Common myeloid progenitor, CD34-positive (primary cell): ENCODE measurements at regions not wholly inside any gene's neighbourhood (a gene's known extent, or its start where the extent isn't known, plus 50 kb on each side); places are given as distances from the start of the nearest gene placed in this dataset.

Experiments
- CTCF ChIA-PET: fragments of 350-600 bp; sonication (Branson Sonifier 250); formaldehyde crosslinking; loops from one replicate; lab custom pipeline; 2021; ENCODE audit warnings: antibody characterized with exemption; lab: Charles Lee
- POLR2A ChIA-PET: fragments of 350-600 bp; sonication (Branson Sonifier 250); formaldehyde crosslinking; loops from one replicate; lab custom pipeline; 2021; ENCODE audit warnings: antibody characterized with exemption; lab: Charles Lee
- DNase-seq, 3 donors: peaks; one replicate each; pipeline versions ENCODE4 v3.0.0 to v3.0.0-alpha.2; 2013
- H3K27ac ChIP-seq, 2 experiments: 1 replicate in 1 of 2; 2 replicates in 1 of 2; pipeline ENCODE4 v1.7.0; 2013; ENCODE audit warnings: inconsistent platforms in 2 of 2, low read length in 2 of 2, mild to moderate bottlenecking in 2 of 2, low read depth in 1 of 2, moderate library complexity in 1 of 2; ENCODE audit not compliant: severe bottlenecking in 2 of 2, insufficient read depth in 1 of 2, poor library complexity in 1 of 2
- H3K27me3 ChIP-seq, 5 experiments: replicated peaks in 2 of 5; 1 replicate in 3 of 5; 2 replicates in 2 of 5; pipeline versions ENCODE4 v1.6.1 to v1.7.0; 2013; ENCODE audit warnings: low read length in 4 of 5, mild to moderate bottlenecking in 2 of 5, moderate library complexity in 2 of 5, inconsistent platforms in 1 of 5; ENCODE audit not compliant: insufficient read depth in 5 of 5, control insufficient read depth in 4 of 5
- H3K36me3 ChIP-seq, 4 experiments: 1 replicate in 2 of 4; 2 replicates in 2 of 4; pipeline versions ENCODE4 v1.6.1 to v1.7.0; 2013; ENCODE audit warnings: low read length in 3 of 4, control low read depth in 1 of 4, mild to moderate bottlenecking in 1 of 4; ENCODE audit not compliant: control insufficient read depth in 4 of 4, insufficient read depth in 4 of 4
- H3K4me1 ChIP-seq, 4 experiments: 1 replicate in 3 of 4; 2 replicates in 1 of 4; pipeline versions ENCODE4 v1.6.1 to v1.7.1; 2013; ENCODE audit warnings: low read length in 3 of 4, mild to moderate bottlenecking in 3 of 4, control low read depth in 1 of 4, inconsistent platforms in 1 of 4, moderate library complexity in 1 of 4; ENCODE audit not compliant: control insufficient read depth in 4 of 4, insufficient read depth in 4 of 4; ENCODE audit errors: control extremely low read depth in 1 of 4
- H3K4me3 ChIP-seq, 7 experiments: 1 replicate in 4 of 7; 2 replicates in 3 of 7; pipeline versions ENCODE4 v1.5.1 to v1.7.0; 2013; ENCODE audit warnings: mild to moderate bottlenecking in 7 of 7, low read length in 6 of 7, moderate library complexity in 6 of 7, inconsistent platforms in 2 of 7, low read depth in 2 of 7, control low read depth in 1 of 7; ENCODE audit not compliant: insufficient read depth in 4 of 7, control insufficient read depth in 1 of 7; ENCODE audit errors: extremely low read depth in 1 of 7
- H3K9me3 ChIP-seq, 5 experiments: 1 replicate in 4 of 5; 2 replicates in 1 of 5; pipeline versions ENCODE4 v1.6.1 to v1.7.1; 2013; ENCODE audit warnings: low read length in 4 of 5, mild to moderate bottlenecking in 2 of 5, inconsistent platforms in 1 of 5, low read depth in 1 of 5, moderate library complexity in 1 of 5; ENCODE audit not compliant: control insufficient read depth in 4 of 5, insufficient read depth in 2 of 5; ENCODE audit errors: control extremely low read depth in 1 of 5
- WGBS: methylation state at CpG from one replicate; pipeline ENCODE4 v1.1.5; 2013; ENCODE audit not compliant: insufficient coverage; 5-methylcytosine and 5-hydroxymethylcytosine counted together

GRCh38 chr3:117756563-117756962 lies 1047.0 kb downstream of the TUSC7 start:
- DNase-seq, result no peak
- ChIA-PET CTCF (no interaction called here), POLR2A (no interaction called here)
- H3K27me3 ChIP-seq, result no peaks in the 10 kb centered on the region
- no peaks in the 10 kb centered on the region for H3K9me3 ChIP-seq
- H3K4me1 ChIP-seq, result no peaks in the 10 kb centered on the region
- H3K36me3 ChIP-seq, result no peaks in the 10 kb centered on the region
- WGBS, result 75% methylated on average over 3 of the region's 3 CpGs
- no peak overlapping the region for H3K4me3 ChIP-seq
- H3K27ac ChIP-seq, result no peak overlapping the region

GRCh38 chr3:117761703-117762620 lies 1052.4 kb downstream of the TUSC7 start:
- POLR2A ChIA-PET, result no interaction called here

GRCh38 chr3:117762621-117763037 lies 1053.0 kb downstream of the TUSC7 start:
- no peaks in the 10 kb centered on the region for H3K4me1 ChIP-seq
- peaks cover 0 to 3% (median 0%) of the 10 kb centered on the region in 5 experiments for H3K9me3 ChIP-seq
- 50% methylated on average over 1 of the region's 3 CpGs for WGBS
- CTCF ChIA-PET, result no interaction called here
- no peak for DNase-seq
- peaks cover 0 to 8% (median 2%) of the 10 kb centered on the region in 5 experiments for H3K27me3 ChIP-seq
- no peak overlapping the region for H3K4me3 ChIP-seq
- H3K36me3 ChIP-seq, result no peaks in the 10 kb centered on the region
- H3K27ac ChIP-seq, result no peak overlapping the region
- POLR2A ChIA-PET, result no interaction called here

More at GRCh38 chr3:117761703-117762620, 1052.4 kb downstream of the TUSC7 start:
- H3K9me3 ChIP-seq, result peaks cover 0 to under 1% (median 0%) of the 10 kb centered on the region in 5 experiments
- no peak overlapping the region for H3K4me3 ChIP-seq
- no peak for DNase-seq
- CTCF ChIA-PET, result no interaction called here
- H3K4me1 ChIP-seq, result no peaks in the 10 kb centered on the region
- no peak overlapping the region for H3K27ac ChIP-seq
- no peaks in the 10 kb centered on the region for H3K36me3 ChIP-seq
- H3K27me3 ChIP-seq, result peaks cover 0 to 8% (median 2%) of the 10 kb centered on the region in 5 experiments
- 80% methylated on average over 3 of the region's 4 CpGs for WGBS

GRCh38 chr3:117763561-117763960 lies 1054.0 kb downstream of the TUSC7 start:
- Histone ChIP-seq H3K27ac (no peak overlapping the region), H3K4me3 (no peak overlapping the region), H3K27me3 (peaks cover 0 to 8% (median 2%) of the 10 kb centered on the region in 5 experiments), H3K36me3 (no peaks in the 10 kb centered on the region), H3K4me1 (no peaks in the 10 kb centered on the region), H3K9me3 (peaks cover 0 to 3% (median 0%) of the 10 kb centered on the region in 5 experiments)
- POLR2A ChIA-PET, result no interaction called here
- no peak for DNase-seq
- CTCF ChIA-PET, result no interaction called here
- 41% methylated on average over 4 of the region's 4 CpGs for WGBS

GRCh38 chr3:117768581-117768980 lies 1059.0 kb downstream of the TUSC7 start:
- CTCF ChIA-PET, result no interaction called here
- Histone ChIP-seq H3K4me3 (no peak overlapping the region), H3K36me3 (no peaks in the 10 kb centered on the region), H3K27me3 (peaks cover 0 to 8% (median 0%) of the 10 kb centered on the region in 5 experiments), H3K27ac (no peak overlapping the region), H3K4me1 (no peaks in the 10 kb centered on the region), H3K9me3 (peaks cover 0 to 3% (median 0%) of the 10 kb centered on the region in 5 experiments)
- no peak for DNase-seq
- WGBS, result 80% methylated on average over 1 of the region's 4 CpGs
- POLR2A ChIA-PET, result no interaction called here

- no peak for DNase-seq
- H3K36me3 ChIP-seq, result no peaks in the 10 kb centered on the region
- H3K4me1 ChIP-seq, result no peaks in the 10 kb centered on the region
- no peak overlapping the region for H3K27ac ChIP-seq
- CTCF ChIA-PET, result no interaction called here
- H3K27me3 ChIP-seq, result peaks cover 0 to 3% (median 0%) of the 10 kb centered on the region in 5 experiments
- POLR2A ChIA-PET, result no interaction called here
- H3K9me3 ChIP-seq, result no peaks in the 10 kb centered on the region
- no peak overlapping the region for H3K4me3 ChIP-seq
Observed at GRCh38 chr3:117774130-117774529, 1064.6 kb downstream of the TUSC7 start.

GRCh38 chr3:117786349-117786748 lies 1076.8 kb downstream of the TUSC7 start:
- H3K9me3 ChIP-seq, result no peaks in the 10 kb centered on the region
- no peak overlapping the region for H3K4me3 ChIP-seq
- ChIA-PET POLR2A (no interaction called here), CTCF (no interaction called here)
- no CpG with 5 or more reads among the region's 2 CpGs for WGBS
- H3K27ac ChIP-seq, result no peak overlapping the region
- no peaks in the 10 kb centered on the region for H3K4me1 ChIP-seq
- no peaks in the 10 kb centered on the region for H3K36me3 ChIP-seq
- DNase-seq, result no peak
- no peaks in the 10 kb centered on the region for H3K27me3 ChIP-seq
